ENCODE measurements at regions not wholly inside any gene's neighbourhood (a gene's known extent, or its start where the extent isn't known, plus 50 kb on each side); places are given as distances from the start of the nearest gene placed in this dataset.

DNA sequence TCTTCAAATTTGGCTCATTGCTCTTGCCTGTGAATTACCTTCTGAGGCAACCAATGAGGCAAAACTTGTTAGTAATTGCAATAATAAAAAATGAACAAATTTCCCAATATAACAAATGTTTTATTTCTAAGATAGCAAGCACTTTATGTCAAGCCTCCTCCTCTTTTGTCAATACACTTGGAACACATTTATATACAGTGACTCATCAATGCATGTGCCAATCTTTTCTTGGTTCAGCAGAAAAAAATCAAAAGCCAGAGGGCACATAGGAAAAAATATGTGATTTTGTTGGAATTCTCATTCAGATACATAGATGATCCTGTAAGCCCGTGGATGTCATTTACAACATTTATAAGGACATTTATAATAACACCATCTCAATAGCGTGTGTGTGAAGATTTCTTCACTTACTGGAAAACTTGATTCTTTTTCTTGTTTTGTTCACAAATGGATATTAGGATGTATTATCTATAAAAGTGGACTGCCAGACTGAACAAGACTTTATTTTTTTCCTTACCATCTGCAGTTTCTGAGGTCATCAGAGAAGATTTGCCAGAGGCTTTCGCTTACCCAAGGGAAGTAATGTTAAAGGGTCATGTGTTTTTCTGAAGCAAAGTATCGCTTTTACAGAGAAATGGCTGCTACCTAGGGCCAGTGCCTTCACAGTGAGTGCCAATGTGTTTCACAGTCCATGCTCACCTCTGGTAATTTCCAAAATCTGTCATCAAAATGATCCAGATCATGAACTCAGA is 645.7 kb upstream of the PTBP2 start:
- CTCF ChIA-PET: no interaction called here
- no peak for DNase-seq
- no peak overlapping the region for H3K4me3 Mint-ChIP-seq
- H3K27ac Mint-ChIP-seq: no peak overlapping the region
- H3K27me3 Mint-ChIP-seq: no peaks in the 10 kb centered on the region
- no peaks in the 10 kb centered on the region for H3K4me1 Mint-ChIP-seq
- no peaks in the 10 kb centered on the region for H3K9me3 Mint-ChIP-seq
- H3K36me3 Mint-ChIP-seq (ENCODE audit: low read depth): no peaks in the 10 kb centered on the region
- POLR2A ChIA-PET: no interaction called here

DNA sequence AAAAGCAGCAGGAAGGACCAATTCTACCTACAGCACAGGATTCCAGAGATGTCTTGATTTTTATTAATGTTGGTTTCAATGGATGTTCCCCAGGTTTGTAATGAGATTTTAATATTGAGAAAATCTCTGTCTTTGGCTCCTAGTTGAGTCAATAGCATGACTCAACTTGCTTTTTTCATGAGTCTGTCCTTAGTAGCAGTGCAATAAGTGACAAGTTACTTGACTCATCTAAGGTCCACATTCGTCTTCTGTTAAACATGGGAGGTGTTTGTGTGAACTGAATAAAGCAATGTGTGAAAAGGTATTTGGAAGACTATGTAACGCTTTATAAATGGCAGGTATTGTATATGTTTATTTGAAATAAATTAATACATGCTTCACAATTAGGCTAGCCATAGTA is 645.0 kb upstream of the PTBP2 start:
- POLR2A ChIA-PET: no interaction called here
- no peak overlapping the region for H3K4me3 Mint-ChIP-seq

DNA sequence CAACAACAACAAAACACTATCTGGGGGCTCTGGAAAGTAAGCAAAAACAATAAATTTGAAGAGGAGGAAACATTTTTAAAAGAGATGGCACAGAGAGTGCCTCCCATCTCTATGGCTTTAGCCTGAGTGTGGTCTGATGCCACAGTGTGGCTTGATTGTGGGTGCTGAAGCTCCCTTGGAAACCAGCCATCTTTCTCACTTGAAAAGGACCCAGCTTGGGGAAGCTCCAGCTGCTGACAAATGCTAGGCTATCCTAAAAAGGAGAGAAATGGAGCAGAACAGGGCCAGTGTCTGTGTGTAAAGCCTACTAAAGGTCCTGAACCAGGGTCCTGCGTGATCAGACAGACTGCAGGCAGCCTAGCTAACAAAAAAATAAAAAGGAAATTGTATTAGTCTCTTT is 642.0 kb upstream of the PTBP2 start:
- ChIA-PET POLR2A (no interaction called here), CTCF (no interaction called here)
- DNase-seq: no peak
- no peaks in the 10 kb centered on the region for H3K36me3 Mint-ChIP-seq (ENCODE audit: low read depth)
- H3K27me3 Mint-ChIP-seq: no peaks in the 10 kb centered on the region
- no peak overlapping the region for H3K27ac Mint-ChIP-seq
- no peak overlapping the region for H3K4me3 Mint-ChIP-seq
- no peaks in the 10 kb centered on the region for H3K9me3 Mint-ChIP-seq
- H3K4me1 Mint-ChIP-seq: no peaks in the 10 kb centered on the region

More for the DNA sequence above, 645.0 kb upstream of the PTBP2 start:
- DNase-seq: no peak
- Mint-ChIP-seq H3K27ac (no peak overlapping the region), H3K4me1 (no peaks in the 10 kb centered on the region), H3K36me3 (ENCODE audit: low read depth) (no peaks in the 10 kb centered on the region), H3K9me3 (no peaks in the 10 kb centered on the region), H3K27me3 (no peaks in the 10 kb centered on the region)
- CTCF ChIA-PET: no interaction called here

DNA sequence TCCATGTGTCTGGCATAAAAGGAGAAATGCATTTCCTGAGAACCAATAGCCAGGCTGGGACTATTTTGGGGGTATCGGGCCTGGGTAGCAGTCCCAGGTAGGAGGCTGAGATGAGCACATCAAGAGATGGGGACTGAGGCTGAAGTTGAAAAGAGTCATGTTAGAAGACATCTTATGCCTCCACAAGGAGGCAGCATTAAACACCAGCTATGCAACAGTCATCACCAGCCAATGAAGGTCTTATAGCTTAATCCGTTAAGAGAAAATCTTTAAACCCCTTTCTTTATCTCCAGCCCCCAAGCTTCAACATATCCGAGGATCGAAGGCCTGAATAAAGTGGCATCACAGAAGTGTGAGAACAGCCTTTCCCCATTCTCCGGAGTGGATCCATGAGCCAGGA is 640.7 kb upstream of the PTBP2 start:
- Mint-ChIP-seq H3K9me3 (no peaks in the 10 kb centered on the region), H3K4me3 (no peak overlapping the region), H3K27ac (no peak overlapping the region), H3K27me3 (no peaks in the 10 kb centered on the region), H3K36me3 (ENCODE audit: low read depth) (no peaks in the 10 kb centered on the region), H3K4me1 (no peaks in the 10 kb centered on the region)
- DNase-seq: no peak
- ChIA-PET CTCF (no interaction called here), POLR2A (no interaction called here)

DNA sequence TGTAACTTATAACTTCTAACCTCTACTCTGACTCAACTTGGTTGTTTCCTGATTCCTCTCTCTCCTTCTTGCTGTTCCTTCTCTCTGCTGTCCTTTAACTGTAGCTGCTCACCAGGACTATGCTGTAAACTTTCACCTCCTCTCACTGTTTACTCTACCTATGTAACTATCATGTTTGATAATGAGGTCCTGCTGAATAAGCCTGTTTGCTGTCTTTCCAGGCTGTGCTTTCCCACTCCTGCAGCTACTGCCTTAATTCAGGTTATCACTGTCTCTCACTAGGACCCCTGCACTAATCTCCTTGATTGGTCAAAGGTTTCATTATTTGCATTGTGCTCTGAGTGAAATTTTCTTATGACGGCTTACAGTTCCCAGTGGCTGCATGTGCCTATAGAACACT is 633.9 kb upstream of the PTBP2 start:
- H3K4me3 Mint-ChIP-seq: no peak overlapping the region

DNA sequence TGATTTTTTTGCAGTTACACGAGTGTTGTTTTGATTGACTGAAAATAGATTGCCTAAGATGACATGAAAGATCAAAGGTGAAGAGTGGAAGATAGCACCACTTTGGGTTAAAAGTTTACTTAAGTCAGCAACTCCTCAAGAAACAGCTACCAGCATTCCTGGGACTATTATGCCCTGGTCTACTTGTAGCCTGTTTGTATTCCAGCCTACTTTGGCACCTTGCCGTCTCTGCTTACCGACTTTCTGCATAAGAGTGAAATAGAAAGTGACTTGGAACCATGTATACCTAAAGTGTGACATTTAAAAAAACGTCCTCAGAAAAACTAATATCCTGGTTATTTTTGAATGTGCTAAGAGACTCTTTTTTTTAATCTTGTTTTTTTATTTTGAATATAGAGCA is 631.5 kb upstream of the PTBP2 start:
- Mint-ChIP-seq H3K4me3 (no peak overlapping the region), H3K27me3 (no peaks in the 10 kb centered on the region), H3K9me3 (no peaks in the 10 kb centered on the region), H3K4me1 (no peaks in the 10 kb centered on the region), H3K36me3 (ENCODE audit: low read depth) (no peaks in the 10 kb centered on the region), H3K27ac (no peak overlapping the region)
- DNase-seq: no peak
- ChIA-PET POLR2A (no interaction called here), CTCF (no interaction called here)

More for the DNA sequence above, 633.9 kb upstream of the PTBP2 start:
- Mint-ChIP-seq H3K36me3 (ENCODE audit: low read depth) (no peaks in the 10 kb centered on the region), H3K4me1 (no peaks in the 10 kb centered on the region), H3K27me3 (no peaks in the 10 kb centered on the region), H3K27ac (no peak overlapping the region), H3K9me3 (no peaks in the 10 kb centered on the region)
- CTCF ChIA-PET: no interaction called here
- DNase-seq: no peak
- POLR2A ChIA-PET: no interaction called here

DNA sequence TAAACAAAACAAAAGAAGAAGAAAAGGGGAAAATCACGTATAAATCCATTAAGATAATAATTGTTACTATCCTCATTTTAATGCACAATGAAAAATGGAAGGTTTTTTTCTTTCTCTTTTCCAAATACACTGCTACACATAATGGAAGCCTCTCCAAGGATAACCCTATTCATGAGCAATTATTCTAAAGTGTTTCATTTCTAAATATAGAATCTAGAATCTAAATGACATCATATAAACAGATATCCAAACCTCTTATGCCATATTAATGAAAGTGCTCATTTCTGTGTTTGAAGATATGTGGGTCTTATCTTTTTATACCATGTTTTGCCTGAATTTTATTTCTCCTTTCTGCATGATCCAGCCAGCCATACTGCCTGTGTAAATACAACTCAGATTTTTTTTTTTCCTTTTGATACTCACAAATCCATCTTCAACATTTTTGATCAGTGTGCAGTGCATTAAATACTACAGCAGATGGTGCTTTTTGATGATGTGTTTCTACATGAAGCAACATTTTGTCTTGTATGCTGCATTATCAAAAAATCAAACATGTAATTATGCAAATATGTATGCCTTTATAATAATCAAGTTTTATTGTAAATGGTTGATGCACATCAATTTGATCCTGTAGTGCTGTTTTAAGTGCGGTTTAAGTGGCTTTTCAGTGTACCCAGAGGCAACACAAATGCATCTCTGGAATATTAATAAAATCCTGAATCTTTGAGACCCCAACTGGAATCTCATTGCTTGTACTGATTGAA is 625.6 kb upstream of the PTBP2 start:
- ChIA-PET CTCF (no interaction called here), POLR2A (no interaction called here)
- H3K4me3 Mint-ChIP-seq: no peak overlapping the region
- H3K27me3 Mint-ChIP-seq: no peaks in the 10 kb centered on the region
- no peaks in the 10 kb centered on the region for H3K9me3 Mint-ChIP-seq
- no peaks in the 10 kb centered on the region for H3K4me1 Mint-ChIP-seq
- no peak overlapping the region for H3K27ac Mint-ChIP-seq
- no peak for DNase-seq
- no peaks in the 10 kb centered on the region for H3K36me3 Mint-ChIP-seq (ENCODE audit: low read depth)

DNA sequence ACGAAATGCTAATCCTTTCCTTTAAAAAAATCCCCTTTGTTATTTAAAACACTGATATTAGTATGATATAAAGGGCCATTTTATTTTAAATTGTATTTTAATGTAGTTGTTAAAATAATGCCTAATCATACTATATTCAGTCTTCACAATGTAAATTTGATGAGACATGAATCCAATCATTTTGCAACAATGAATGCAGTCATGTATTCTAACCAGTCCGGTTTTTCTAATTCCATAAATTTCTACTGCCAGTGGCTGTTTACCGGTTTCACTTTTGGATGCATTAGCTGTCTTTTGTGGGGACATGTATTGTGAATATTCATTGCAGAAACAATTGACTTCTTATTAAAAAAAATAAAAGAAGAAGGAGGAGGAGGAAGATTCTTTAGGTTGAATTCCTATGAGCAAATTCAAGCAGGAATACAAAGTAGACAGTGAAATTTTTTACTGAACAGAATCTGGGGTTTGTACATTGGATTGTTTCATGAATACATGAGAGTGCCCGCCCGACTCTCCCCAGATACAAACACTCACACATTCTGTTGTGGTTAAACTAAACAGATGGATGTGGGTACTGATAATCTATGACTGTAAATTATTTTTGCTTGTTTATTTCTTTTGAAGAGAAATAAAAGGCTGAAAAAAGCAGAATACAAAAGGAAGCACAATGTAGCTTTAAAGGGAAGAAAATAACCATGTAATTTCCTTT is 624.8 kb upstream of the PTBP2 start:
- Mint-ChIP-seq H3K27ac (no peak overlapping the region), H3K4me1 (no peaks in the 10 kb centered on the region), H3K27me3 (no peaks in the 10 kb centered on the region), H3K4me3 (no peak overlapping the region), H3K9me3 (no peaks in the 10 kb centered on the region), H3K36me3 (ENCODE audit: low read depth) (no peaks in the 10 kb centered on the region)
- POLR2A ChIA-PET: no interaction called here
- DNase-seq: no peak
- CTCF ChIA-PET: no interaction called here

DNA sequence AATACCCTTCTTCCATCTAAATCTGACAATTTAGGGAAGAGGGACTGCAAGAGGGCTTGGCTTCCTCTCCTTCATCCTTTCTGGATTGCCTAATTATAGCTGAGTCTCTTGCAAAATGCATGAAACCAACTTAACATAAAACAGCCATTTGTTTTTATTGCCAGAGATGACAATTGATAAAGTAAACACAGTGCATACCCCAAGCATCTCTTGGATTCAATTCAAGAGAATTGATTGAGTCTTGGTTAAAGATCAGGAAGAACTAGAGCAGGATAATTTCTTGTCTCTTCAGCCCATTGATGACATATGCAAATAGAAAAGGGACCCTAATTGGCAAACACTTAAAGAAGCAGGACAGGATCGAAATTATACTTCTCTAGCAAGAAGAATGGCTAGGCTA is 617.1 kb upstream of the PTBP2 start:
- ChIA-PET CTCF (no interaction called here), POLR2A (no interaction called here)

DNA sequence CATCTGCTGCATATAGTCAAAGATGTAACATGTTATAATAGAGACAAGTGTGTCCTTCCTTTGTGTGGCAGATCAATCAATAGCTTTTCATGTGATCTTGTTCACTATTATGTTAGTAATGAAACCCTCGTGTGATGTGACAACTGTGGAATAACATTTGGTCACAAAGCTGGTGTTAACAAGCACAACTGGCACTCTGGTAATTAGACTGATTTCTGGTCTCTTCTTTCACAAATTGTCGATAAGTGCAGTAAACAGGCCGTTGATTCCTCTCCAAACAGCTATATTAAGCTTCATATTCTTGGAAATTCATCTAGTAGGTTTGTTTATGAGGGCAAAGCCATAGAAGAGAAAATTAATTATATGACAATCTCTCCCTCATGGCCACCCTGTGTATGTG is 616.7 kb upstream of the PTBP2 start:
- Mint-ChIP-seq H3K36me3 (ENCODE audit: low read depth) (no peaks in the 10 kb centered on the region), H3K4me3 (no peak overlapping the region), H3K9me3 (peaks cover 2% of the 10 kb centered on the region), H3K27me3 (no peaks in the 10 kb centered on the region), H3K27ac (no peak overlapping the region), H3K4me1 (no peaks in the 10 kb centered on the region)
- CTCF ChIA-PET: no interaction called here
- DNase-seq: no peak
- POLR2A ChIA-PET: no interaction called here

More for the DNA sequence above, 617.1 kb upstream of the PTBP2 start:
- no peaks in the 10 kb centered on the region for H3K4me1 Mint-ChIP-seq
- no peak overlapping the region for H3K27ac Mint-ChIP-seq
- no peak for DNase-seq
- no peaks in the 10 kb centered on the region for H3K36me3 Mint-ChIP-seq (ENCODE audit: low read depth)
- H3K27me3 Mint-ChIP-seq: no peaks in the 10 kb centered on the region
- H3K4me3 Mint-ChIP-seq: no peak overlapping the region
- peaks cover 2% of the 10 kb centered on the region for H3K9me3 Mint-ChIP-seq

DNA sequence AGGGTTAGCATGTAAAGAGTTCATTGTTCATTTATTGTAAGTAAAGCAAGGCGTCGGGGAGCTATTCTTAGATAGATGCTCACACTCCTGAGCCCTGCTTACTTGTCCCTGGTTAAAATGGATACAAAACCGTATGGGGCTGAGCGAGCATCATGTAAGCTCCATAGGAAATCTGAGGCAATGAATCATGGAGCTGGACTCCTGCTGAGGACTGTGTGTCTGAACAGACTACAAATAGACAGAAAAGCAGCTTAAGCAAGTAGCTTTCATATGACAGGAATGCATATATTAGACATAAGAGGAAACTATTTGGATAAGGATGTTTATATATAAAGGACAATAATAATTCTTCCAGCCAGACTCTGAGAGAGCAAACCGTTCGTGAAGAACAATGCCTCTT is 604.9 kb upstream of the PTBP2 start:
- POLR2A ChIA-PET: no interaction called here
- no peak for DNase-seq
- Mint-ChIP-seq H3K36me3 (ENCODE audit: low read depth) (no peaks in the 10 kb centered on the region), H3K27ac (no peak overlapping the region), H3K9me3 (no peaks in the 10 kb centered on the region), H3K27me3 (no peaks in the 10 kb centered on the region), H3K4me3 (no peak overlapping the region), H3K4me1 (no peaks in the 10 kb centered on the region)
- CTCF ChIA-PET: no interaction called here

DNA sequence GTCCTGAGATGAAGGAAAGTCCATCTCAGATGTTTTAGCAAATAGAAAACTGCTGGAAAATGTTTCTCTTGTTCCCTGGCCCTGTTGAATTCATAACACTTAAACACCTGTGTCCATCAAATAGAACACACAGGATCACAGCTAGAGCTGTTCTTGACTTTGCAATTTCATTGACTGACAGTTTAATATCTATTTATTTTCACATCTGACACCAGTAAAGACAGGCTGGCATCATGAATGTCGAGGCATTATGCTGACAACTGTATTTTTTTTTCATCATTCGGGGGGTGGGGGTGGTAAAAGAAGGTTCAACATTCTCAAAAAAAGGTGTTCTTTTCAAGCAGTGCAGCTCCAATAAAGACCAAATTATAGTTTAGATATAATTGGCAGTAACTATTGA is 591.2 kb upstream of the PTBP2 start:
- H3K9me3 Mint-ChIP-seq: peaks cover under 1% of the 10 kb centered on the region
- H3K36me3 Mint-ChIP-seq (ENCODE audit: low read depth): no peaks in the 10 kb centered on the region
- no peak for DNase-seq
- ChIA-PET CTCF (no interaction called here), POLR2A (no interaction called here)
- H3K27me3 Mint-ChIP-seq: no peaks in the 10 kb centered on the region
- no peak overlapping the region for H3K4me3 Mint-ChIP-seq
- no peaks in the 10 kb centered on the region for H3K4me1 Mint-ChIP-seq
- no peak overlapping the region for H3K27ac Mint-ChIP-seq

DNA sequence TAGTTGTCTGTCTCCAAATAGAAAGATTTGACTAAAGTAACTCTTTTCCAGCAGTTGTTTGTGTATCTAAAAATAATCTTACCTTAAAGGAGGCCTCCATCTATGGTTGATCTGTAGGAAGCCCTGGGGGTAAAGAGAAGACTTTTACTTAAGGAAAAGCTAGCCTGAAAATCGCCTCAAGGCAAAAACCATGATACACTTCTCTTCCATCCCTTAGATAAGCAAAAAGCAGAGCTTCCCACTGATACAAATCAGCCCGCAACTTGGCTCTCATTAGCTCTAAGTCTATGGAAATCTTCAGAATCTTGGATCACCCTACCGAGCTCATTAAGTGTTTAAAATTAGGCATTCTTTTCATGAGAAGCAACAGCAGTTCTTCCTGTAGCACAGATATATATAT is 576.9 kb upstream of the PTBP2 start:
- POLR2A ChIA-PET: no interaction called here
- H3K36me3 Mint-ChIP-seq (ENCODE audit: low read depth): no peaks in the 10 kb centered on the region

More for the DNA sequence above, 576.9 kb upstream of the PTBP2 start:
- no peaks in the 10 kb centered on the region for H3K4me1 Mint-ChIP-seq
- no peak overlapping the region for H3K4me3 Mint-ChIP-seq
- H3K27ac Mint-ChIP-seq: no peak overlapping the region
- peaks cover 12% of the 10 kb centered on the region for H3K9me3 Mint-ChIP-seq
- CTCF ChIA-PET: no interaction called here
- no peak for DNase-seq
- H3K27me3 Mint-ChIP-seq: no peaks in the 10 kb centered on the region

Data from activated CD4-positive, alpha-beta T cell treated with anti-CD3 and anti-CD28 coated beads, Interleukin-2, amount 10 ng/mL, durations not matched to agents 7 days and 5 days (primary cell).